Adrenal gland (tissue), 5 donors: ENCODE measurements at regions not wholly inside any gene's neighbourhood (a gene's known extent, or its start where the extent isn't known, plus 50 kb on each side); places are given as distances from the start of the nearest gene placed in this dataset.

Source experiments
- POLR2A ChIP-seq, 2 donors: fragments of 450-650 bp; IDR thresholded peaks; one replicate each; pipeline ENCODE4 v1.6.1; 2017; ENCODE audit warnings: antibody characterized with exemption in 2 of 2, mild to moderate bottlenecking in 2 of 2, moderate library complexity in 1 of 2
- TF ChIP-seq, protein P1 (sequence below), 6 experiments: fragments of 450-650 bp in 4 of 6; fragments of 200-600 bp in 2 of 6; sonication (generic) in 1 of 6; IDR thresholded peaks; 1 replicate in 5 of 6; 2 replicates in 1 of 6; pipeline versions ENCODE4 v1.5.1 to v1.8.0; 2016 to 2021; ENCODE audit warnings: antibody characterized with exemption in 6 of 6, mild to moderate bottlenecking in 2 of 6, moderate library complexity in 1 of 6
- donor health status: DM: no; HTN: no; CAD: no.

GRCh38 chr4:100722133-100722532 lies 204.3 kb upstream of the EMCN start:
- TF ChIP-seq, protein P1, sequence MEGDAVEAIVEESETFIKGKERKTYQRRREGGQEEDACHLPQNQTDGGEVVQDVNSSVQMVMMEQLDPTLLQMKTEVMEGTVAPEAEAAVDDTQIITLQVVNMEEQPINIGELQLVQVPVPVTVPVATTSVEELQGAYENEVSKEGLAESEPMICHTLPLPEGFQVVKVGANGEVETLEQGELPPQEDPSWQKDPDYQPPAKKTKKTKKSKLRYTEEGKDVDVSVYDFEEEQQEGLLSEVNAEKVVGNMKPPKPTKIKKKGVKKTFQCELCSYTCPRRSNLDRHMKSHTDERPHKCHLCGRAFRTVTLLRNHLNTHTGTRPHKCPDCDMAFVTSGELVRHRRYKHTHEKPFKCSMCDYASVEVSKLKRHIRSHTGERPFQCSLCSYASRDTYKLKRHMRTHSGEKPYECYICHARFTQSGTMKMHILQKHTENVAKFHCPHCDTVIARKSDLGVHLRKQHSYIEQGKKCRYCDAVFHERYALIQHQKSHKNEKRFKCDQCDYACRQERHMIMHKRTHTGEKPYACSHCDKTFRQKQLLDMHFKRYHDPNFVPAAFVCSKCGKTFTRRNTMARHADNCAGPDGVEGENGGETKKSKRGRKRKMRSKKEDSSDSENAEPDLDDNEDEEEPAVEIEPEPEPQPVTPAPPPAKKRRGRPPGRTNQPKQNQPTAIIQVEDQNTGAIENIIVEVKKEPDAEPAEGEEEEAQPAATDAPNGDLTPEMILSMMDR (IDR thresholded peaks at IDR 0.05), result no peak
- TF ChIP-seq POLR2A (IDR thresholded peaks at IDR 0.05), result no peak
